ENCODE measurements at regions not wholly inside any gene's neighbourhood (a gene's known extent, or its start where the extent isn't known, plus 50 kb on each side); places are given as distances from the start of the nearest gene placed in this dataset.

DNA sequence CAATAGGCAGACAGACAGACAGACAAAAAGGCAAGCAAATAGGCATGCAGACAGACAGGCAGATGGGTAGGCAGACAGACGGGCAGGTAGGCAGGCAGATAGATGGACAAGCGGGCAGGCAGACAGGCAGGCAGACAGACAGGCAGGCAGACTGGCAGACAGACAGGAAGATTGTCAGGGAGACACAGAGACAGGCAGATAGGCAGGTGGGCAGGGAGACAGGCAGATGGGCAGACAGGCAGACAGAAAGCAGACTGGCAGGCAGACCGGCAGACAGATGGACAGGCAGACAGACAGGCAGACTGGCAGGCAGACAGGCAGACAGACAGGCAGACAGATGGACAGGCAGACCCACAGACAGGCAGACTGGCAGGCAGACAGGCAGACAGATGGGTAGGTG, 70.3 kb upstream of the MYL10 start:
- Mint-ChIP-seq H3K4me3 (no peak overlapping the region), H3K4me1 (ENCODE audit: low read depth) (no peaks in the 10 kb centered on the region), H3K27me3 (ENCODE audit: low read depth) (peaks cover 6% of the 10 kb centered on the region), H3K36me3 (ENCODE audit: low read depth) (no peaks in the 10 kb centered on the region), H3K27ac (peak overlapping the region; percentile 1), H3K9me3 (no peaks in the 10 kb centered on the region)

DNA sequence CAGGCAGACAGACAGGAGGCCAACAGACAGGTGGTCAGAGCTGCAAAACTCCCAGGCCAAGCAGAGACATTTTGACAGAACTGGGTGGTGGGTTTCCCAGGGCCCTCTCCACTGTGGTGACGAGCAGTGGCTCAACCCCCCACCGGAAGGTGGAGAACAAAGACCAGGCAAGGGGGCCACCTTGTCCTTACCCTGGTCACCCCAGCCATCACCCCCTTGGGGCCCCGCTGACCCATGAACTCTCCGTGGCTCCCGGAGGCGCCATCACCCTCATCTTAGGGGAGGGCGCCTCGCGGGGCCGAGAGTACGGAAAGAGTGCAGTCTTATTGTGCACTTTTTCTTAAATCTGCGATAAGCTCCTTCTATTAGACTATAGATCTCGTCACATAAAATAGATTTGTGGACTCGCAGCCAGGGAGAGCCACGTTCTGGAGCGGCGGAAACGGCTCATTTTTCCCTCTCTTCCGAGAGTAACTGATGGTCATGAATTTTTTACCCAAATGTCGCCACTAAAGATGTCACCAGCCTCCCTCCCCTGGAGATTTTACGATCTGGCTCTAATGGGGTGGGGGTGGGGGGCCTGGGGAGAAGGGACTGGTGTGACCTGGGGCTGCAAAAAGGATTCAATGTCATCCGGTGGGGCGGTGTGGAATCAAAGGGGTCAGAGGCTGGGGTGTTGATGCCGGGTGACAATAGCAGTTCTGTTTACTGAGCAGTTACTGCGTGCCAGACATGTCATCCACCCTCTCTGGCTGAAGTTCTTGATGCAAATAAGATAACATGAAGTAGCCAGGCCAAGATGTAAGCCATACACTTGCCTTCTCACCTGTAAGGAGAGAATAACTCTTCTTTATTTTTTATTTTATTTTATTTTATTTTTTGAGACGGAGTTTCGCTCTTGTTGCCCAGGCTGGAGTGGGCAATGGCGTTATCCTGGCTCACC, 71.1 kb upstream of the MYL10 start:
- Mint-ChIP-seq H3K27me3 (ENCODE audit: low read depth) (peaks cover 6% of the 10 kb centered on the region), H3K27ac (no peak overlapping the region)

DNA sequence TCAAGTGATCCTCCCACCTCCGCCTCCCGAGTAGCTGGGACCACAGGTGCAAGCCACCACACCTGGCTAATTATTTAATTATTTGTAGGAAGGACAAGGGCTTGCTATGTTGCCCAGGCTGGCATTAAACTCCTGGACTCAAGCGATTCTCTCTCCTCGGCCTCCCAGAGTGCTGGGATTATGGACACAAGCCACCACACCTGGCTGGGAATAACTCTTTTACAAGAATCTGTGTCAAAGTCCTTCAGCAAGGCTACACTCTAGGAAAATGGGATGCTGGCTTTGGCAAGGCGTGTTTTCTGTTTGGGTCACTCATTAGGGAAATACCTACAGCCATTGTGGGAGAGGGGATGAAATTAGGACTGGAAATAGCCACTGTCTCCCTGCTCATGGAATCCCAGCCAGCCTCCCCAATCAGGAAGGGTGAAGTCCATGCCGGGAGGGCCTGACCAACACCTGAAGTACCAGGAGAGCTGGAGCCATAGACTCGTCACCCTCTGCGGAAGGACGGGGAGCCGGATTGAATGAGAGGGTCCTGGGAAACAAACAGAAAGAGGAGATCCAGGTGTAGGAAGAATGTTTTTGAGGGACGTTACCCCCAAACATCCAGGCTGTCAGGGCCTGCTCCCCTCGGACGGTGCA, 72.2 kb upstream of the MYL10 start:
- Mint-ChIP-seq H3K27me3 (ENCODE audit: low read depth) (peaks cover 6% of the 10 kb centered on the region), H3K9me3 (no peaks in the 10 kb centered on the region), H3K4me1 (ENCODE audit: low read depth) (no peaks in the 10 kb centered on the region), H3K27ac (no peak overlapping the region), H3K4me3 (no peak overlapping the region), H3K36me3 (ENCODE audit: low read depth) (no peaks in the 10 kb centered on the region)

More for the DNA sequence above, 71.1 kb upstream of the MYL10 start:
- H3K4me1 Mint-ChIP-seq (ENCODE audit: low read depth) = no peaks in the 10 kb centered on the region
- H3K4me3 Mint-ChIP-seq = no peak overlapping the region
- H3K9me3 Mint-ChIP-seq = no peaks in the 10 kb centered on the region
- no peaks in the 10 kb centered on the region for H3K36me3 Mint-ChIP-seq (ENCODE audit: low read depth)

DNA sequence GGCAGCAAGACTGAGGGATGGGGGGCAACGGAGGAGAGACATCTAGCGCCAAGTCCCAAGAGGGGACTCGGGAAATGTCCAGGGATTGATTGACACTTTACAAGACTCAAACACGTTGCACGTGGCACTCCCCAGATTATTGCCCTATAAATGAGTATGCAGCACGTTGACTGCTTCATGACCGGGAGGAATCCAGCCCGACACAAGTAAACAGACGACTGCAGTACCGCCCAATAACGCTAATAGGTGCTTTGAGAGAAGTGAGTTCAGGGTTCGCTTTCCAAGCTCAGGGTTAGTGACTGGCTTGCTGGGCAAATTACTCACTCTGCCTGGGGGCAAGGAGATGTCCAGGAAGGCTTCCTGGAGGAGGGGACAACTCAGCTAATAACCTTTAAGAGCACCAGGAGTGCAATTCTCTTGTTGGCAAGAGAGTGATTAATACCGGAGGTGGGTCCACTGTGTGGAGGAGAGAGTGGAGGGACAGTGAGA, 73.3 kb upstream of the MYL10 start:
- Mint-ChIP-seq H3K4me1 (ENCODE audit: low read depth) (no peaks in the 10 kb centered on the region), H3K27ac (no peak overlapping the region), H3K36me3 (ENCODE audit: low read depth) (no peaks in the 10 kb centered on the region), H3K9me3 (no peaks in the 10 kb centered on the region), H3K4me3 (no peak overlapping the region), H3K27me3 (ENCODE audit: low read depth) (peaks cover 3% of the 10 kb centered on the region)

DNA sequence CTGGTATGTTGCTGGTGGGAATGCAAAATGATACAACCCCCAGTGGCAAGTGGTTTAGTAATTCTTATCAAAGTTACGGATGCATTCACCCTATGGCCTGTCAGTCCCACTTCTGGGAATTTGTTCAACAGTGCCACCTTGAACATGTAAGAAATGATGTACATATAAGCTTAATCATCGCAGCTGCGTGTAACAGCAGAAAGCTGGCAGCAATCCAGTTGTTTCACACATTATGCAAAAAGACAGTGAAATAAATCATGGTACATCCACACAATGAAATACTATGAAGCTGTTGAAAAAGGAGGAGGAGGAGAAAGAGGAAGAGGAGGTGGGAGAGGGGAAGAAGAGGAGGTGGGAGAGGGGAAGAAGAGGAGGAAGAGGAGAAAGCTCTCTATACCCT, 76.2 kb upstream of the MYL10 start:
- Mint-ChIP-seq H3K27ac (no peak overlapping the region), H3K36me3 (ENCODE audit: low read depth) (no peaks in the 10 kb centered on the region), H3K4me1 (ENCODE audit: low read depth) (no peaks in the 10 kb centered on the region), H3K27me3 (ENCODE audit: low read depth) (peaks cover 3% of the 10 kb centered on the region), H3K9me3 (no peaks in the 10 kb centered on the region), H3K4me3 (no peak overlapping the region)

DNA sequence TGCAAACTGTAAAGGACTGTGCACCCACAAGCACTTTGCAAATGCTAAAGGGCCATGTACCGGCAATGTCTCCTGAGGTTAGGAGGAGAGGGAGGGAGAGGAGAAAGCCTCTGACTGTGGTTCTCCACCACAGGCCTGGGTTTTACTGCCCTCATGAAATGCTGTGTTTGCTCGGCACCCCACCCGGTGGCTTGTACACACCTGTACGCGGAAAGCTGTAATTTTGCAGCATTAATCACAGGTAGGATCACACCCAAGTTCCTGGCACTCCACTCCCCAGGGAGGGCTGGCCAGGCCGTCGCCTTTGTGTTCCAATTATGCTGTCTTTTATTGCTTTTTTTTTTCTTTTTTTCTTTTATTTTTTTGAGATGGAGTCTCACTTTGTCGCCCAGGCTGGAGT, 78.5 kb upstream of the MYL10 start:
- H3K9me3 Mint-ChIP-seq = no peaks in the 10 kb centered on the region
- no peak overlapping the region for H3K4me3 Mint-ChIP-seq
- H3K27me3 Mint-ChIP-seq (ENCODE audit: low read depth) = peaks cover 7% of the 10 kb centered on the region
- H3K36me3 Mint-ChIP-seq (ENCODE audit: low read depth) = no peaks in the 10 kb centered on the region
- no peak overlapping the region for H3K27ac Mint-ChIP-seq
- no peaks in the 10 kb centered on the region for H3K4me1 Mint-ChIP-seq (ENCODE audit: low read depth)

DNA sequence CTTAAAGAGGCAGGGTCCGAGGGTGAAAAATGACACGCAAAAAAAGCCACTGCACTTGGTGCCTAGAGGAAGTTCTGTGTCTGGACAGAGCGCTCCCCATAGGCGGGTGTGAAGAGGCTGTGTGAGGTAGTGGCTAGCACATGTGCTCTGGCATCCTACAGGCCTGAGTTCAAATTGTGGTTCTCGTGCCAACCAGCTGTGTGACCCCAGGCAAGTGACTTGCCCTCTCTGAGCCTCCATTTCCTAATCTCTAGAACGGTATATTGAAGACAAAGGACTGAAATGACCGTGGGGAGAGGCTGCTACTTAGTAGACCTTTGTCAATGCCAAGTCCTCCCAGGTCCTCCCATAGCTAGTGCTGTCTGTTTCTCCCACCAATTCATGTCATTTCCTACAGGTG, 79.1 kb upstream of the MYL10 start:
- Mint-ChIP-seq H3K4me1 (ENCODE audit: low read depth) (no peaks in the 10 kb centered on the region), H3K36me3 (ENCODE audit: low read depth) (no peaks in the 10 kb centered on the region), H3K9me3 (no peaks in the 10 kb centered on the region), H3K27ac (no peak overlapping the region), H3K4me3 (no peak overlapping the region), H3K27me3 (ENCODE audit: low read depth) (peaks cover 7% of the 10 kb centered on the region)

DNA sequence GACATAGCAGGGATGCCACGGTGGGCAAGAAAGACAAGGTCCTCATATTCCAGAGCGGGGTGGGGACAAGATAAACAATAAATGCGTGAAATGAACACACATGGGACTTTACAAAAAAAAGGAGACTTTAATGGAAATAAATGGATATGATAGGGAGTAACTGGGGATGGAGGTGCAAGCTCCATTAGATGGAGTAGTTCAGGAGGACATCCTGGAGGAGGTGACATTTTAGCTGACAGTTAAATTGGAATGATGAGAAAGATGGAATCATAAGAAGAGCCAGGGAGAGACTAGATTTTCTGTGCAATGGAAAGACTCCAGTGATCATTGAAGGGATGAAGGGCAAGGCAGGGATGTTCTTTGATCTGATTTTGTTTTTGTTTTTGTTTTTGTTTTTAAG, 83.6 kb upstream of the MYL10 start:
- Mint-ChIP-seq H3K9me3 (no peaks in the 10 kb centered on the region), H3K4me1 (ENCODE audit: low read depth) (no peaks in the 10 kb centered on the region), H3K36me3 (ENCODE audit: low read depth) (no peaks in the 10 kb centered on the region), H3K27me3 (ENCODE audit: low read depth) (peaks cover 4% of the 10 kb centered on the region), H3K27ac (no peak overlapping the region), H3K4me3 (no peak overlapping the region)

DNA sequence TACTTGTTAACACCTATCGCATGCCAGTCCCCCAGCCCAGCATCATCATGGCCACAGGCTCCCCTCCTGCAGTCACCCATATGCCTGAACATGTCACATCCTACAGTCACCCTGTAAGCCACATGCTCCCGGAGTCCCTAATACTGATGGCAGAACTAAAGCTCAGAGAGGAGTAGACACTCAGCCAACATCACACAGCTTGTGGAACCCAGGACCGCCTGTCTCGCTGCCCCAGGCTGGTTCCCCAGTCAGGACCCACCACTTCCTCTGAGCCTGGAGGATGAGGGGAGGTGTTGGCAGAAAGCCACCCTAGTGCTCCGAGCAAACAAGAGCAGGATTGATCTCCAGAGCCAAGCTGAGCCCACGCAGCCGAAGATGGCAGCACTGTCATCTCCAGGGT, 85.0 kb upstream of the MYL10 start:
- Mint-ChIP-seq H3K4me1 (ENCODE audit: low read depth) (no peaks in the 10 kb centered on the region), H3K4me3 (no peak overlapping the region), H3K9me3 (no peaks in the 10 kb centered on the region), H3K27ac (no peak overlapping the region), H3K27me3 (ENCODE audit: low read depth) (peaks cover 4% of the 10 kb centered on the region), H3K36me3 (ENCODE audit: low read depth) (no peaks in the 10 kb centered on the region)

DNA sequence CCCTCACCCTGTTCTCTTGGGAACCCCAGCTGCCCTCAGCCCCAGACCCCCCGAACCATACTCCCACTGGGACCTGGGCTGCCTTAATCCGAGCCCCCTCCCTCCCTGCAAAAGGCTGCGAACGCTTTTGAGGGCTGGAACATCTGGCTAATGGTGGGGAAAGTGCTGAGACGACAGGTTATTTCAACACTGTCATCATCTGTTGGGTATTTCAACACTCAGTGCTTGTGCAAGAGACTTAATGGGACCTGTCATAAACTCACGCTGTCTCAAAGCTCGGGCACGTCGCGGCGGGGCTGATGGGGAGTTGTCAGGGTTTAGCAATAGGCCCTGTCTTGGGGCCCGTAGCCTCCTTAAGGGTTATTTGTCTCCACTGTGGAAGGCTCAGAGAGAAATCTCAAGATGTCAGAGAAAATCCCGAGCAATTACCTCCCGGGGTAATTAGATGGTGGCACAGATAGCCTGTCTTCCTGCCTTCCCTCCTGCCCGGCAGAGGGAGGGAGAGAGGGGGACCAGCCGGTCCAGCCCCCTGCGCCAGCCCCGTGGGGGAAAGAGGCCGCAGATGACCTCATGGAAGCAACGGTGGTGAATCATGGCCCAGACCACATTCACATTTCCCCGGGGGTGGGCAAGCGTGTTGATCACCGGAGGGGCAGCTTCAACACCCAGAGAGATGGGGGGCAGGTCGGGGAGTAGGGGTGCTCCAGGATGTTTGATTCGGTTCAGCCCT, 88.7 kb upstream of the MYL10 start:
- Mint-ChIP-seq H3K27me3 (ENCODE audit: low read depth) (no peaks in the 10 kb centered on the region), H3K9me3 (no peaks in the 10 kb centered on the region), H3K4me1 (ENCODE audit: low read depth) (peaks cover 2% of the 10 kb centered on the region), H3K36me3 (ENCODE audit: low read depth) (no peaks in the 10 kb centered on the region), H3K27ac (no peak overlapping the region), H3K4me3 (no peak overlapping the region)

DNA sequence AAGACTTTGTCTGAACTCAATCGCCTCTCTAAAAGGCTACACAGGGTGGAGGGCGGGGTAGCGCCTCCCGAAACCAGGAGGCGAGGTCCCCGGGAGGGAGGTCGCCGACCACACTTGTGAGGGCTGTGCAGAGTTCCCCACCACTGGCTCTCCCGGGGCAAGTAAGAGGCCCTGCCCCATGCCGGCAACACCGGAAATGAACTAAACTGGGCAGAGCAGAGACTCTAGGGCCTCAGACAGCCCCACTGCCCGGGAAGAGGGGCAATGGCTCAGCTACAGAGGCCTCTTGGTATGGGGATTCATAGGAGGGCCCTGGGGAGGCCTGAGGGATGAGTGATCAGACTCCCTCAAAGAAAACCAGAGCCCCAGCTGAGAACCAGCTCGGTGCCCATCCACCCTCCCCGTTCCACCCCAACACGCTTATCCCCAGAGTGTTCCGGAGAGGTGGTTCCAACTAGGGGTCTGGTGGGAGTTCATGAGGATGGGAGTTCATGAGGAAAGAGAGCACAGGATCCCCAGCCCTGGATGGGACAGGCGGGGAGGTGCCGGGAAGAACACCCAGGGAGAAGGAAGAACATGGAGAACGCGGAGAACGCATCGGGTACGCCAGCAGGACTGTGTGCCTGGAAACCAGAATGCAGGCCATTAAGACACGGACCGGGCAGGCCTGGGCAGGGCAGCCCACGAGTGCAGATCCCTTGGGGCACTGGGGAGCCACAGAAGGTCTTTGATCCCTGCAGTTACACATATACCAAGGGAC, 89.4 kb upstream of the MYL10 start:
- peaks cover 4% of the 10 kb centered on the region for H3K9me3 Mint-ChIP-seq
- no peak overlapping the region for H3K4me3 Mint-ChIP-seq
- H3K4me1 Mint-ChIP-seq (ENCODE audit: low read depth) = peaks cover 2% of the 10 kb centered on the region
- no peaks in the 10 kb centered on the region for H3K36me3 Mint-ChIP-seq (ENCODE audit: low read depth)
- no peaks in the 10 kb centered on the region for H3K27me3 Mint-ChIP-seq (ENCODE audit: low read depth)
- H3K27ac Mint-ChIP-seq = no peak overlapping the region

DNA sequence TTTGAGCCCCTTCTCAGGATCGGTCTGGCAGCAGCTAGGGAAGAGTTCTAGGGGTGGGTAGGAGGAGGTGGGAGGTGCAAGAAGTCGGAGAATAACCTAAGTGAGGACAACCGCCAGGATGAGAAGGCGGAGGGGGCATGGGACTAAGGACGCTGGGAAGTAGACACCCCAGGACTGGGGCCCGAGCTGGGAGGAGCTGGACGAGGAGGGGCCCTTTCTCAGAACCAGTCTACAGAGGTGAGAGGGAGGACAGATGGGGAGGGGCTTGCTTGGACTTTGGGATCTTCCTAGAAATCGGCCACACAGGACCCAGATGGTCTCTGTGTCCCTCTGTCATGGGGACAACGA, 90.0 kb upstream of the MYL10 start:
- Mint-ChIP-seq H3K9me3 (peaks cover 9% of the 10 kb centered on the region), H3K4me1 (ENCODE audit: low read depth) (peaks cover 2% of the 10 kb centered on the region), H3K27me3 (ENCODE audit: low read depth) (no peaks in the 10 kb centered on the region), H3K36me3 (ENCODE audit: low read depth) (no peaks in the 10 kb centered on the region), H3K27ac (no peak overlapping the region), H3K4me3 (no peak overlapping the region)

DNA sequence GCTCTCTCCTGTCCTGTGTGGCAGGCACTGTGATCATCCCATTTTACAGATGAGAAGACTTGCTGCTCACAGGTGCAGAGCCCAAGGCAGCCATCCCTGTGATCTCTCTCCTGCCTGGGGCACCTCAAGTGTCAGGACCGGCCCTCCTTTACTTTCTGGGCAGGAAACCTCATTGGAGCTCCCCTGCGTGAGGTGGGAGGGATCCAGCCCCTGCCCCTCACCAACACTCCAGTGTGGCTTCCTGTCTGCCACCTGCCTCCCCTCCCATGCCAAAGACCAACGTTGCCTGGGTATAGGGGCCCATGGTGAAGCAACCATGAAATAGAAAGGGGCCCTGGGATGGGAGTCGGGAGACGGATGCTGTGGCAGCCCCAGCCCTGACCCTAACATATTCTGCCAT, 91.2 kb upstream of the MYL10 start:
- no peak overlapping the region for H3K4me3 Mint-ChIP-seq
- H3K27me3 Mint-ChIP-seq (ENCODE audit: low read depth) = no peaks in the 10 kb centered on the region
- H3K27ac Mint-ChIP-seq = no peak overlapping the region
- H3K9me3 Mint-ChIP-seq = peaks cover 9% of the 10 kb centered on the region
- H3K36me3 Mint-ChIP-seq (ENCODE audit: low read depth) = no peaks in the 10 kb centered on the region
- peaks cover 2% of the 10 kb centered on the region for H3K4me1 Mint-ChIP-seq (ENCODE audit: low read depth)

DNA sequence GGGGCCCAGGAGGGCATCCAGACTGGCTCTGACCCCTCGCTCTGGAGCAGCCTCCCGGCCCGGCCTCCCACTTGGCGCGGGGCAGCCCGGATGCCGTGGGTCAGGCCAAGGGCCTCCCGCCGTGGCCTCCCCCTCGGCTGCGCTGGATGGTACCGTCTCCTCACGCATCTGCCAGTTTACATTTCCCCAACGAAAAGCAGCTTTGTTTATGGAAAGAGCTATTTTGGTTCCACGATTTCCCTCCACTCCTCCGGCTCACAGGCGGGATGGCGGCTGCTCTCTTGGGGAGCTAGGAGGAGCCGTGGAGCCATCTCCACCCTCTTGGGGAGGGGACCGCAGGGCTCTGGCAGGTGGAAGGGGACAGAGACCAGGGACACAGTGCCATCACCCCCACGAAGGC, 93.2 kb upstream of the MYL10 start:
- no peaks in the 10 kb centered on the region for H3K27me3 Mint-ChIP-seq (ENCODE audit: low read depth)
- peaks cover 9% of the 10 kb centered on the region for H3K9me3 Mint-ChIP-seq
- H3K4me1 Mint-ChIP-seq (ENCODE audit: low read depth) = peaks cover 2% of the 10 kb centered on the region
- no peak overlapping the region for H3K27ac Mint-ChIP-seq
- no peak overlapping the region for H3K4me3 Mint-ChIP-seq
- H3K36me3 Mint-ChIP-seq (ENCODE audit: low read depth) = no peaks in the 10 kb centered on the region
